Ovary (tissue), 3 donors: ENCODE measurements at regions not wholly inside any gene's neighbourhood (a gene's known extent, or its start where the extent isn't known, plus 50 kb on each side); places are given as distances from the start of the nearest gene placed in this dataset.

Experiments
- CTCF ChIP-seq, 3 donors: fragments of 450-650 bp in 2 of 3; fragments of 200-600 bp in 1 of 3; IDR thresholded peaks; one replicate each; pipeline versions ENCODE4 v1.5.1 to v1.8.0; 2016 to 2022; ENCODE audit warnings: antibody characterized with exemption in 3 of 3, mild to moderate bottlenecking in 1 of 3
- EP300 ChIP-seq: sonication (generic); formaldehyde crosslinking; IDR thresholded peaks from one replicate; pipeline ENCODE4 v1.6.1; 2017; ENCODE audit warnings: antibody characterized with exemption
- POLR2A ChIP-seq: fragments of 450-650 bp; IDR thresholded peaks from one replicate; pipeline ENCODE4 v1.6.1; 2017; ENCODE audit warnings: antibody characterized with exemption, mild to moderate bottlenecking, moderate library complexity
- donor health status: DM: no; HTN: no; CAD: no.

- no peak for TF ChIP-seq CTCF (IDR thresholded peaks at IDR 0.05)
- TF ChIP-seq POLR2A = no peak
- no peak for TF ChIP-seq EP300
Observed at GRCh38 chr1:213884402-213884801, 103.4 kb upstream of the PROX1 start.
